HL-60/S4 treated with retinoic acid at 250 ng/mL for 4 days and 3 days (cell line): ENCODE measurements at regions not wholly inside any gene's neighbourhood (a gene's known extent, or its start where the extent isn't known, plus 50 kb on each side); places are given as distances from the start of the nearest gene placed in this dataset.
"Not testable (repeated sequence)": the region's sequence is repeated elsewhere in the genome, so short reads cannot be mapped to it uniquely, and the experiment has no call there.

ENCODE experiments used
- in situ Hi-C: fragments of 300-500 bp; cut with MboI; formaldehyde crosslinking; loops from 2 replicates; pipeline ENCODE4 v1.7.0; 2022; ENCODE audit warnings: low sequenced_read_pairs

- in situ Hi-C loops: loop anchor here (25.0 kb wide), 1 partner anchor 466 kb away; no protein-coding TSS in a partner anchor
Observed at GRCh38 chr19:28703400-28703956, 509.5 kb downstream of the UQCRFS1 start.

GRCh38 chr19:28701491-28701890 lies 511.5 kb downstream of the UQCRFS1 start:
- in situ Hi-C loops: loop anchor here (25.0 kb wide), 1 partner anchor 464 kb away; no protein-coding TSS in a partner anchor

- in situ Hi-C loops: loop anchor here (25.0 kb wide), 1 partner anchor 463 kb away; no protein-coding TSS in a partner anchor
Observed at GRCh38 chr19:28700176-28700575, 512.8 kb downstream of the UQCRFS1 start.

GRCh38 chr19:28697308-28697707 lies 515.6 kb downstream of the UQCRFS1 start:
- in situ Hi-C loops: no loop called here

- in situ Hi-C loops: no loop called here
Observed at GRCh38 chr19:28694812-28695211, 518.1 kb downstream of the UQCRFS1 start.

DNA sequence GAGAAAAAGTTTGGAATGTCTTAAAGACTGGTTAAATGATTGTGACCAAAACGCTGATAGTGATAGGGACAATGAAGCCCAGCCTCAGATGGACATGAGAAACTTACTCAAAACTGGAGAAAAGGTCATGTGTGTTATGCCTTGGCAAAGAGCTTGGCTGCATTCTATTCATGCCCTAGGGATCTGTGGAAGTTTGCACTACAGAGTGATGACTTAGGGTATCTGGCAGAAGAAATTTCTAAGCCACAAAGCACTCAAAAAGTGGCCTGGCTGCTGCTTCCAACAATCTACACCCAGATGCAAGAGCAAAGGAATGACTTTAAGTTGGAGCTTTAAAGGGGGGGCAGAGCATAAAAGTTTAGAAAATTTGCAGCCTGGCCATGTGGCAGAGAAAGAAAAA lies 521.3 kb downstream of the UQCRFS1 start:
- in situ Hi-C loops: no loop called here

DNA sequence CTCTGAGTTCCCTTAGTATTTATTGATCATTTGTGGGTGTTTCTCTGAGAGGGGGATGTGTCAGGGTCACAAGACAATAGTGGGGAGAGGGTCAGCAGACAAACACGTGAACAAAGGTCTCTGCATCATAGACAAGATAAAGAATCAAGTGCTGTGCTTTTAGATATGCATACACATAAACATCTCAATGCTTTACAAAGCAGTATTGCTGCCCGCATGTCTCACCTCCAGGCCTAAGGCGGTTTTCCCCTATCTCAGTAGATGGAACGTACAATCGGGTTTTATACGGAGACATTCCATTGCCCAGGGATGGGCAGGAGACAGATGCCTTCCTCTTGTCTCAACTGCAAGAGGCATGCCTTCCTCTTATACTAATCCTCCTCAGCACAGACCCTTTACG lies 523.5 kb downstream of the UQCRFS1 start:
- in situ Hi-C loops: not testable (repeated sequence)

- in situ Hi-C loops: no loop called here
Observed at GRCh38 chr19:28687296-28687695, 525.7 kb downstream of the UQCRFS1 start.

- in situ Hi-C loops: no loop called here
Observed at GRCh38 chr19:28686756-28687155, 526.2 kb downstream of the UQCRFS1 start.

GRCh38 chr19:28685802-28686201 lies 527.1 kb downstream of the UQCRFS1 start:
- in situ Hi-C loops: no loop called here

DNA sequence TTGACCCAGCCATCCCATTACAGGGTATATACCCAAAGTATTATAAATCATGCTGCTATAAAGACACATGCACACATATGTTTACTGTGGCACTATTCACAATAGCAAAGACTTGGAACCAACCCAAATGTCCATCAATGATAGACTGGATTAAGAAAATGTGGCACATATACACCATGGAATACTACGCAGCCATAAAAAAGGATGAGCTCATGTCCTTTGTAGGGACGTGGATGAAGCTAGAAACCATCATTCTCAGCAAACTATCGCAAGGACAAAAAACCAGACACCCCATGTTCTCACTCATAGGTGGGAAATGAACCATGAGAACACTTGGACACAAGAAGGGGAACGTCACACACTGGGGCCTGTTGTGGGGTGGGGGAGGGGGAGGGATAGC lies 527.9 kb downstream of the UQCRFS1 start:
- in situ Hi-C loops: not testable (repeated sequence)

DNA sequence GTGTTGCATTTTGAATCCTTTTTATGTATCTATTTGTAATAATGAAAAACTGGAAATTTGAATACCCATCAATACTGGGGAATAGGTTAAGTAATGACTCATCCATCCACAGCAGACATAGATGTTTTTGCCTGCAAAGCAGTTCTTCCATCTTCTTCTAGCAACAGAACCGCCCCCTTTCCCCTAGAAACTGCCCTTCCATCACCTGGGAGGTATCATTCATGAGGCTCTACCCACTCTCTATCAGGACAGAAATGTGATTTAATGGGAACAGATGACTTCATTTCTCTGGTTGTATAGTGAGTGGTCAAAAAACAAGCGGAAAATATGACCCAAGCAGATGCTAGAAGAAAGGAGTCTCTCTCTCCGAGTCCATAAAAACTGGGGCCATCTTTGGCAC lies 532.8 kb downstream of the UQCRFS1 start:
- in situ Hi-C loops: no loop called here

DNA sequence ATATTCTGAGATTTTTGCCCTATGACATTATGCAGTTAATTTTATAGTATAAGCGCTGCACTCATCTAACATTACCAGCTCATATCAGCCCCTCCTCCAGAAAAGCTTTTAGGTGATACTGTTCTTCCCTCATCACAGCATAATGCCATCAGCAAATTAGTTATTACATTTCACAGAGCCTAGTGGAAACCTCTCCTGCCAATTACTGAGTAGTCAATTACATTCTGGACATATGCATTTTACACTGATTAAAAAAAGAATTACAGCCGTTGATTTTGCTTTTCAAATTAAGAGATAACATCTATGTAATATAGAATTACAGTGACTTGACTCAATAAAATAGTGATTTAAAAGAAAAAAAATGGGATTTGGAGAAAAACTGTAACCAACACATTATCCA lies 542.1 kb downstream of the UQCRFS1 start:
- in situ Hi-C loops: no loop called here

DNA sequence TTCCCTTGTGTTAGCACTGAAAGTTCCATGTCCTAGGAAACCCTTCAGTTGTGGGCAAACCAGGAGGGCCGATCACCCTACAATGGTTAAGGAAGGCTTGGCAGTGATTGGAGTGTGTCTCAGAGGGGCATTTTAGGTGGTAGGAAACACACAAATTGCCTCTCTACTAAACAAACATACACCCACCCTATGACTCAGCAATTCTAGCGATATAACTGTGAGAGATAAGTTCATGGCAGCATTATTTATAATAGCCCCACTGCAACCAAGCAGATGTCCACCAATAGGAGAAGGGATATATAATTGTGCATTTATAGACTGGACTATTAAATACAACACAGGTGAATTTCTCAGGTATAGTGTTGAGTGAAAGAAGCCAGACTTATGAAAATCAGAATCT lies 543.1 kb downstream of the UQCRFS1 start:
- in situ Hi-C loops: no loop called here

DNA sequence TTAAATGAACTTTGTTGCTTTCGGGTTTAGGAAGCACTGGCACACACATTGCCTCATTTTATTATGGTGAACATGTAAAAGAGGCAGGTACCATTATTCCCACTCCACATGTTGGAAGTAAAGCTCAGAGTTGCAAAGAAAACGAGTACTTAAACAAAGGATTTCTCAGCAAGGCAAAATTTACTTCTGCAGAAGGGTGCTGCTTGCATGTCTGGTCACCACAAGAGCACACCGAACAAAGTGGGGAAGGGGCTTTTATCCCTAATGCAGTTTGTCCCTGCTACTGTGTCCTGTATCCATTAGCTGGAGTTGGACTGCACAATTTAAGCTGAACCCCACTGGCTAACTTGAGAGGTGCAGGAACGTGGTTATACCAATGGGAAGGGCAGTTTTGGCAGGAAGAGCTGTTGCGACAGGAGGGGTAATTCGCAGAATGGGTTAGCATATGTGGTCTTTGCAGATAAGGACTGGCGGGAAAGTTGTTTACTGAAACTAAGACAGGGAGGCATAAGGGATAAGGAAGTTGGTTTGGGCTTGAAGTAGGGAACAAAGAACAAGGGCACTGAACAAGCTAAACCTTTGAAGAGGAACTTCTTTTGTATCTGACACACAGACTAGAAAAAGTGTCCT lies 545.5 kb downstream of the UQCRFS1 start:
- in situ Hi-C loops: no loop called here

GRCh38 chr19:28665748-28666147 lies 547.2 kb downstream of the UQCRFS1 start:
- in situ Hi-C loops: no loop called here

DNA sequence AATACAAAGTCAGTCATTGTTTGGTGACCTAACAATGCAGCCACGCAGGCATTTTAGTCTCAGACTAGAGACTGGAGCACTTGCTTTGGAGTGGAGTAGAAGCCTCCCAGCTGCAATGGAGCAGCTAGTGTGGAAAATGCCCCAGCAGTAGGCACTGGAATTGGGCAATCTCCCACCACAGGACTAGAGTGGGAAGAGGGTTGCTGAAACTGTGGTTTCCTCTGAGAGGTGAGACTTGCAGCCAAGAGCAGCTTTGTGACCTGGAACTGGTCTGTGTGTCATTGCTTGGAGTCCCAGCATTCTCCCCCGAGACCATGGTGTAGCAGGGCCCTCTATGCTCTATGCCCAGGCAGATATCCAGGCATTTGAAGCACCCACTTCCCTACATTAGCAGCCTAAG lies 556.3 kb downstream of the UQCRFS1 start:
- in situ Hi-C loops: no loop called here

GRCh38 chr19:28655054-28655453 lies 557.9 kb downstream of the UQCRFS1 start:
- in situ Hi-C loops: no loop called here

DNA sequence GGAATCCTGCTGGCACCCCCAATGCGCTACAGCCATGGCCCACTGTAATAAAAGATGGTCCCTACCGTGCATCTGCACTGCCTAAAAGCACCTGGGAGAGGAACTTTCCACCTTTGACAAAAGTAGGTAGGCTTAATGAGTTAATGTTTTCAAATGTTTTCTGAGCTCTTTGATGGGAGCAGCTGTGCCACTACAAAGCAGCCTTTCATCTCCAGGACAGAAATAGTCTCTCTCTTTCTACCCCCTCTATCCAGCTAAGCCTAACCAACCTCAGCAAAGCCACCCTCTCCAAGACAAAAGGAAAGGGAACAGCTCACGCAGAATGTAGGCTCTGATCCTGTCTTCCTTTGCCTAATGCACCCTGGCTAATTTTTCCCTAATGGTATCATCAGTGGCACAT lies 560.2 kb downstream of the UQCRFS1 start:
- in situ Hi-C loops: no loop called here

GRCh38 chr19:28646629-28647028 lies 566.3 kb downstream of the UQCRFS1 start:
- in situ Hi-C loops: no loop called here

DNA sequence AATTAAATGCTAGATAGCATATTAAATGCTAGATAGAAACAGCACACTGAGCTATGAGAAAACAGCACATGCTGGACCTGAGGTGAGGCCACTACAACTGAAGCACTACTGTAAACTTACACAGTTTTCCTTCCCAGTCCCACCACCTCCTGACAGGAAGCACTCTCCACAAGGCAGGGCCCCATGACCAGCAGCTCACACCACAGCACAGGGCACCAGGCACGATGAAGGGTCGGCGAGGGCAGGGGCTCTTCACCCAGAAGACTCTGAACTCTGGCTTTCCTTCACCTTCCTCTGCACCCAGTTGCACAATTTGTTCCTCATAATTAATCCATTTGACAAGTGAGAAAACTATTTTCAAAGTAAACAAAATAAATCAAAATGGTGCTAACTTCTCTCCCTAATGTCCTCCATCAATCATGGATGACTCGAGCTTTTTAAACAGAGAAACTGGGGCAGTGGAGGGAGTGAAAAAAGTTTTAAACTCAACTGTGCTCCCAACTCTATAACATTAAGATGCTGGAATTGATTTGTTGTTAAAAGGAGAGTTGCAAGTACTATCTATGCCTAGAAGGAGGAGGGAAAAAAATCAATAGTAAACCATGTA lies 568.7 kb downstream of the UQCRFS1 start:
- in situ Hi-C loops: no loop called here
